ENCODE measurements at regions not wholly inside any gene's neighbourhood (a gene's known extent, or its start where the extent isn't known, plus 50 kb on each side); places are given as distances from the start of the nearest gene placed in this dataset.
"Not testable (repeated sequence)": the region's sequence is repeated elsewhere in the genome, so short reads cannot be mapped to it uniquely, and the experiment has no call there.

DNA sequence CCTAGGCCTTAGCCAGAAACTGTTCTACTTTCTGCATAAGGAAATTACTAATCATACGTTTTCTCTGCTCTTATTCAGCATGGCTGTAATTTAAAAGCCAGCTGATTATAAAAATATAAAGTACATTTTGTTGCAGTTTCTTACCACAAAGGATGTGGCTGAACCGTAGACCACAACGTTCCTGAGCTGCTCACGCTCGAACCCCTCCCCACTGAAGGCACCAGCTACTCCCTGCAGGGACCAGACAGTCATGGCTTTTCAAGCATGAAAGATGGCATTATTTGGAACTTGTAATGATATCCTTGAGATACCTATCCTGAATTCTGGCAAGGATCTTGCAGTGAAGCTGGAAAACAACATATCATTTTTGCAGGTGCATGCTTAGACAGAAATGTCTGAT lies 91.8 kb upstream of the DMRT1 start:
- DNase-seq = no peak

DNA sequence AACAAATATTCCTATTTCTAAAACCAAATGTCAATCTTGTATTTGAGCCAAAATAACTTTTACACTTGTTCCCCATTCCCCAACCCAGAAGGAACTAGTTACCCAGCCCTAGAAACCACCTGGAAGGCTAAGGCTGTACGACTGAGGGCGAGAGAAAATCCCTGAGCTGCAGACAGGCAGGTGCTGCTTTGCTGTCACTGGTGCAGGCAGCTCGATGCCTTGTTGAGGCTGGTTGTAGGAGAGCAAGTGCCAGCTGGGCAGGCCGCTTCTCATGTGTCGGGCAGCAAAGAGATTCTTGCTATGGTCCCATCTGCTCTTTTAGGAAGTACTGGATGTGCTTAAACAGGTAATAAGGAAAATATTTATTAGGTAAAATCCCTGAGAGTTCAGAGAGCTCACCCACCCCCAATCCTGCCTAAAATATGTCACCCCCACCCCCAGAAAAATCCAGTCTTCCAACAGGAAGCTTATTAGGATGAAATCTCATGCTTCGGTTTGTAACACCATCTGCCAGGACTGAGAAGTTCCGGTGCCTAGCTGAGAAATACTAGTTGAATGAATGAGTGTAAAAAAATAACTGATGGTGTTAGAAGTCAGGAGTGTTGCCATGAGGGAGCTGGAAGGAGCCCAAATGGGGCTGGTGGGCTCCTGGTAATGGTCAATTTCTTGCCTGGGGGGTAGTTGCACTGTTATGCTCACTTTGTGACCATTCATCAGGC lies 91.1 kb upstream of the DMRT1 start:
- no peak for DNase-seq

DNA sequence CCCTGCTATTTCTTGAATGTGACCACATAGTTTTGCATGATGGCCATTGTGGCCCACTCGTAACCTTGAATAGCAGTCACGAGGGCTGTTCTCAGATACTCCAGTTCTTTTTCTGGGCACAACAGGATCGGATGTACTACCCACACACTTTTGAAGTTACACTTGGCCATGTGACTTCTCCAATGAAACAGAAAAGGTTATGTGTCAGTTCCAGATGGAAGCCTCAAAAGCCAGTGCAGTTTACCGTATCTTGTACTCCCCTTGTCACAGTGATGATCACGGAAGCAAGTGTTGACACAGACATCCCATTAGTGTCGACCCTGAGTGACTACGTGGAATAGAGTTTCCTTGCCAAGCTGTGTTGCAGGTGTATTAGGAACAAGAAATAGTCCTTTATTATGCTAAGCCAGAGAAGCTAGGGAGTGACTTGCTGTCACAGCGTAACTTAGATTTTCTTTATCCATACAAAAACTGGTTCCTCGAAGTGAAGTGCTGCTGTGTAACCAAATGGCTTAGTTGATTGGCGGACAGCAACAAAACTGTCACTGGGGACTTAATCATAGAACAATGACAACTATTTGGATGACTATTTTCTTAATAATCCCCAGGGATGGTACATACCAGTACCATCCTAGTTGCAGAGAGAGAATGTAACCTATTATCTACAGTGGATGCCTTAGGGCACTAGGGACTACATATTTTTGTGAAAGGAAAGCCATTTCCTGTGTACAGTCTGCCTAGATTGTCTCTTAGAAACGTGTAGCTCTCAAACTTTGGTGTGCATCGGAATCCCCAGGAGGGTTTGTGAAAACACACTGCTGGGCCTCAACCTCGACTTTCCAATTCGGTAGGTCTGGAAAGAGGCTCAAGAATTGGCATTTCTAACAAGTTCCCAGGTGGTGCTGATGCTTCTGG lies 90.1 kb upstream of the DMRT1 start:
- DNase-seq = no peak

DNA sequence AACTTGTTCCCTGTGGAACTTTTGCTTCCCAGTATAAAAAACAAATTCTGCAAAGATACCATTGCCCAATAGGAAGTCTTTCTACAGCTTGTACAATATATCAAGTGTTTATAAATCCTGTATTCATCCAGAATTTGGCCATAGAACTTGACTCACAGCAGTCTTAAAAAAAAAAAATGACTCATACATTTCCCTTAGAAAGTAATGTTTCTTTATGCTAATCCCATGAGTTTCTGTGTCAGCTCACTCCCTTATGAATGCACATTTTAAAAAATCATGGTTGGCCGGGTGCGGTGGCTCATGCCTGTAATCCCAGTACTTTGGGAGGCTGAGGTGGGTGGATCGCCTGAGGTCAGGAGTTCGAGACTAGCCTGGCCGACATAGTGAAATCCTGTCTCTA lies 89.3 kb upstream of the DMRT1 start:
- no peak for DNase-seq

DNA sequence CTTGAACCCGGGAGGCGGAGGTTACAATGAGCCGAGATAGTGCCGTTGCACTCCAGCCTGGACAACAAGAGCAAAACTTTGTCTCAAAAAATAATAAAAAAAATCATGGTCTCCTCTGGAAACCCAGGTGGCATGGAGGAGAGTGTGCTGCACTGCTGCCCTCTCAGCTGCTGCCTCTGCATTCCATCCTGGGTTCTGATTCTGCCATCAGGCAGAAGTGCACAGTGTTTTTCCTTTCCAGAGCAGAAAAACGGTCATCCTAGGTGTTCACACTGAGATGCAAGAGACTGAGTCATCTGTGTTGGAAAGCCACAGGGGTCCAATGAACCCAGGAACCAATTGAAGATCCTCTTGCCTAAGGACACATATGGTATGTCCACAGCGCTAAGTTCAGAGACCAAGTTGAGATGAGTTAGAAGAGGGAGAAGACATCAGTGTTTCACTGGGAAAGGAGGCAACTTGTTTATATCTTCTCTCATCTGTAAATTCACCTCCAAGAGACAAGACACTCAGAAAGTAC lies 88.8 kb upstream of the DMRT1 start:
- DNase-seq = no peak

DNA sequence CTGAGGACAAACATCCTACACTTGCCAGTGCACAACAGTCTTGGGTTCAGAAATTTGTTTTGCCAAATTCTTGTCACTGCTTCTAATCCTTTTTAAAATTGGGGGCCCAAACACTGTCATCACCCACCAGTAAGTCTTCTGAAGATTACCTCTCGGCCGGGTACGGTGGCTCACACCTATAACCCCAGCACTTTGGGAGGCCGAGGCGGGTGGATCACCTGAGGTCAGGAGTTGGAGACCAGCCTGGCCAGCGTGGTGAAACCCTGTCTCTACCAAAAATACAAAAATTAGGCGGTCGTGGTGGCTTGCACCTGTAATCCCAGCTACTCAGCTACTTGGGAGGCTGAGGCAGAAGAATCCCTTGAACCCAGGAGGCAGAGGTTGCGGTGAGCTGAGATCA lies 87.8 kb upstream of the DMRT1 start:
- not testable (repeated sequence) for DNase-seq

DNA sequence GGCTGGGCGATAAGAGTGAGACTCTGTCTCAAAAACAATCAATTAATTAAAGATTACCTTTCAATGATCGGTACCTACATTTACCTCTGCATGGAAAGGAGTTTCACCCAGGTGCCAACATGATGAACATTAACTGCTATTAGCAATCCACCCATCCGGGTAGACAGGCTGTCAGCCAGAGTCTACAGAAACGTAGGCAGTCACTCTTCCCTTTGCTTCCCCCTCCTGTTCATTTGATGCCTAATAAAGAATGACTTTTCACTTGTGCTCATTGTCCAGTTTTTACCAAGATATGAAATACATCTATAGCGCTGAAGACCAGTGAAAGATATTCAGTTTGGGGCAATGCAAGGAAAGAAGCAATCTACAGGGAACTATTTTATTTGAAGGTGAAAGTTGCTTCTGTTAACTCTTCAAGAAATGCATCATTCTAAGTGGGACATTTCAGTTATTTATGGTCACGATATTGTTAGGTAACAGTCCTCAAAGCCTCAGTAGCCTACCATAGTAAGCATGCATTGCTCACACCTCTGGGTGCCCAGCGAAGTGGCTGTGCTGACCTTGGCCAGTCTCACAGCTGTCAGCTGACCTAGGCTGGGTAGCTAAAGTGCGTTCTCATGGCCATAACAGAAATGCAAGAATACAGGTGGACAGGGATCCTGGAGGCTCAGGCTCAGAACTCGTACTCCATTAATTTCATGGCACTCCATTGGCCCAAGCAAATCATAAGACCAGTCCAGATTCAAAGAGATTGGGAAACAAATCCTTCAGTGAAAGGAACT lies 87.2 kb upstream of the DMRT1 start:
- no peak for DNase-seq

DNA sequence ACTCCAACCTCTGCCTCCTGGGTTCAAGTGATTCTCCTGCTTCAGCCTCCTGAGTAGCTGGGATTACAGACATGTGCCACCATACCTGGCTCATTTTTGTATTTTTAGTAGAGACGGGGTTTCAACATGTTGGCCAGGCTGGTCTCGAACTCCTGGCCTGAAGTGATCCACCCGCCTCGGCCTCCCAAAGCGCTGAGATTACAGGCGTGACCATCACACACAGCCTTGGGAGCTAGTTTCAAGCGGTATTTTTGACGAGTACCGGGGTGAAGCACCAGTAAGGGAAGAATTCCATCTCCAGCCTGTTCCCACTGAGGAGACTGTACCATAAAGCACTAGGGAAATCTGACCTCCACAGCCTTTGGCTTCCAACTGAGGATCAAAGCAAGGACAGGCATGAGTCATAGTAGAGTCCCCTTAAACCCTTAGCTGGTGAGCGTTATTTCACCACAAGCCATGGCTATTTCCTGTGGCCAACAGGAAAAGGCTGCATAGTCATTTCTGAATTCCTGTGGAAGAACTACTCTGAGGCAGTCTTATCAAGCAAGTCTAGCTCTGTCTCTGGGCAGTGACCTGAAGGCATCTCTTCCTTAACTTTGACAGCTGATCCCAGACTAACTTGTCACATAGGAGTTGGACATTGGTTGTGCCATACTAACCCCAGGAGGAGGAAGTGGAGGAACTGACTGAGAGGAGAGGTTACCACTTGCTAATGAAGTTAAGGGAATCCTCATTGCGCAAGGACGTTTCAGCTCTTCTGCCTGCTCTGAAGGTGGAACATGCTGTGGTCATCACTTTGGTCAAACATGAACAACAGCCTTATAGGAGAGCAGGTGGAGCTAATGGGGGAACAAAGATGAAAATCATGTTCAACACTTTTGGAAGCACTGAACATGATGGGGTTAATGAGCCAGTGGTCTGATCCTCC lies 85.8 kb upstream of the DMRT1 start:
- DNase-seq = no peak

DNA sequence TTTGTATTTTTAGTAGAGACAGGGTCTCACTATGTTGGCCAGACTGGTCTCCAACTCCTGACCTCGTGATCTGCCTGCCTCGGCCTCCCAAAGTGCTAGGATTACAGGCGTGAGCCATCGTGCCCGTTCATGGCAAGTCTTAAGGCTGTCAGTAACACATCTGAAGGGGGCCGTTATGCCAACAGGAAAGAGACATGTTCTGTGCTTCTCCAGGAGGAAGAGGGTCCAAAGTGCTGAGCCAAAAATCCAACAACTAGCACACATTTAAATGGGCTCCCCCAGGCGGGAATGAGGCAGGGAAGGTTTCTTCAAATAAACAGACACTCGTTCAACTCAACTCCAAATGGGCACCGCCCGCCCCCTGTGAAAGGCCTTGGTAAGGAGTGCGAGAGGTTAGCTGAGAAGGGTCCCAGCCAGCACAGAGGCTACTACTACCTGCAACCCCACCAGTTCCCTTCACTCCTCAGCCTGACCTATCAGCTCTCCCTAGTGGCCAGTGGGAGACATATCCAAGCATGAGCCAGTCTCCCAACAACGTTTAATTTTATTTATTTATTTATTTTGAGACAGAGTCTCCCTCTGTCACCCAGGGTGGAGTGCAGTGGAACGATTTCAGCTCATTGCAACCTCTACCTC lies 84.1 kb upstream of the DMRT1 start:
- no peak for DNase-seq

DNA sequence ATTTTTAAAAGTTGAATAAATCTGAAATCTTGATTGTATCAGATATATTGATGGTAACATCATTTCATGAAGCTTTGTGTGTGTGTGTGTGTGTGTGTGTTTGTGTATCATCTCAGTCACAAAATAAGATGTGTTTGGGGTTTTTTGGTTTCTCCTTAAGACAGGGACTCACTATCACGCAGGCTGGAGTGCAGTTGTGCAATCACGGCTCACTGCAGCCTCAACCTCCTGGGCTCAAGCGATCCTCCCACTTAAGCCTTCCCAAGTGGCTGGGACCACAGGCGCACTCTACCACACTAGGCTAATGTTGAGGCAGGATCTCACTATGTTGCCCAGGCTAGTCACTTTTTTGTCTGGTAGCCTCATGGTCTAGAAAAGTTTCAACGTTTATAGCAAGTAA lies 83.4 kb upstream of the DMRT1 start:
- no peak for DNase-seq

DNA sequence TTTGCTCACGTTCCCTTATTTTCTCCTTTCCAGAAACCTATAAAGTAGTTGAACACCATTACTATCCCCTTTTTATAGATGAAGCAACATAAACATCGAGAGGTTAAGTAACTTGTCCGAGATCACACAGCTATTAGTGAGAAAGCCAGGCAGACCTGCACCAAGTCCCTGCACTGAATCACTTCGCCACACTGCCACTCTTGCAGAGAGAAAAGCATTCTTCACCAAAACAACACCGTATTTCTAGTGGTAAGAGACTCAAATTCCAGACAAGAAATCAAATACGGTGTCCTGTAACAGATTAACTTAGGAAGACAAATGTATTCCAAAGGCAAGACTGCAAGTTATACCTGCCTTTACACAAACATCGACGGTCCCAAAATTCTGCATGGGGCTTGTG lies 82.0 kb upstream of the DMRT1 start:
- no peak for DNase-seq

DNA sequence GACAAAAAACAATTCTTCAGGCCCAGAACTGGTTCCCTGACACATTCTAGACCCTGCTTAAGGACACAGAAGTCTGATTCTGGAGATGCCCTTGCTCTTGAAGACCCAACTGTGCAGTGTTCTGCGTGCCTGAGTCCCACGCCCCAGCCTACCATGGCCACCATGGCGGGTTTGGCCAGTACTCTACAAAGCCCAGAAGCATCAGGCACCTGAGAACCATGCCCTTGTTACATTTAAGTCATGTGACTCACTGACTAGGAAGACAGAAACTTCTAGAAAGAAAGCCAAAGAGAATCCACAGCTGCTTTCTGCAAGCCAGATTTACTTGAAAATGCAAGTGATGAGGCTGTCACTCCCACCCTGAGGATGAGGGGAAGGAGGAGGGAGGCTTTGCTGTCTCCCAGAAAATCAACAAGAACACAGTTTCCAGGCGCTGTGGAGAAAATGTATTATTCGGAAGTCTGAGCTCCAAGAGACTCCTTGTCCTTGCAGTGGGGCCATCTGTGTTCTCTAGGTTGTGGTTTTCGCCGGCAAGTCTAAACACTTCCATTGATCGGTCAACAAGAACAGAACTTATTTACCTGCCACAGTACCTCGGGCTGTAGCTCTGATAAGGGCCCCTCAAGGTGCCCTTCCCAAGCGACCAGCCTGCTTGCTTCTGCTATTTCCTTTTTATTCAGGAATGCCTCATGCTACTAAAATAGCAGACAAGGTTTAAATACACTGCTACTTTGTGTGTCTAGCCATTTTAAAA lies 81.3 kb upstream of the DMRT1 start:
- no peak for DNase-seq

DNA sequence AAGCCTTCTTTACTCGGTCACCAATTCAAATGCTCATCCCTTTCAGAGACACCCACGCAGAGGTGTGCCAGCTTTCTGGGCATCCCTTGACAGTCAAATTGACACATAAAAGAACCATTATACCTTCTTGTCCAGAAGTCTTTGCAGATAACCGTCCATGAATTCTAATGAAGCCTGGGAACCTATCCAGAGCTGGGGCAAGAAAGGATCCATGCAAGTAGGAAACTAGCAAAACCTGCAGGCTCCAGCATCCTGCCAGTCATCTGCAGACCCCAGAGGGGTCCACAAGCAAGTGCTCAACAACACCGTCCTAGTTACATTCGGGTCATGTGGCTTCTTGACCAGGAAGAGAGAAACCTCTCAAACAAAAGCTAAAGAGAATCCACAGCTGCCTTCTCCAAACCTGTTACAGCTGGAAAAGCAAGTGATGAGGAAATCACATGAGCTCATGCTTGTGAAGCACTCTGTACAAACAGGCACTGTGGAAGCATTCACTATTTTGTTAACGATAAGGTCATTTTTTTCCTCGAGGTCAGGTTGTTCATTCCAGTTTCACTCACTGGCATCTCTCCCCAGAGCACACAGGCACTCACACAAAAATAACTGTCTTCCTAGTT lies 80.2 kb upstream of the DMRT1 start:
- DNase-seq = no peak

DNA sequence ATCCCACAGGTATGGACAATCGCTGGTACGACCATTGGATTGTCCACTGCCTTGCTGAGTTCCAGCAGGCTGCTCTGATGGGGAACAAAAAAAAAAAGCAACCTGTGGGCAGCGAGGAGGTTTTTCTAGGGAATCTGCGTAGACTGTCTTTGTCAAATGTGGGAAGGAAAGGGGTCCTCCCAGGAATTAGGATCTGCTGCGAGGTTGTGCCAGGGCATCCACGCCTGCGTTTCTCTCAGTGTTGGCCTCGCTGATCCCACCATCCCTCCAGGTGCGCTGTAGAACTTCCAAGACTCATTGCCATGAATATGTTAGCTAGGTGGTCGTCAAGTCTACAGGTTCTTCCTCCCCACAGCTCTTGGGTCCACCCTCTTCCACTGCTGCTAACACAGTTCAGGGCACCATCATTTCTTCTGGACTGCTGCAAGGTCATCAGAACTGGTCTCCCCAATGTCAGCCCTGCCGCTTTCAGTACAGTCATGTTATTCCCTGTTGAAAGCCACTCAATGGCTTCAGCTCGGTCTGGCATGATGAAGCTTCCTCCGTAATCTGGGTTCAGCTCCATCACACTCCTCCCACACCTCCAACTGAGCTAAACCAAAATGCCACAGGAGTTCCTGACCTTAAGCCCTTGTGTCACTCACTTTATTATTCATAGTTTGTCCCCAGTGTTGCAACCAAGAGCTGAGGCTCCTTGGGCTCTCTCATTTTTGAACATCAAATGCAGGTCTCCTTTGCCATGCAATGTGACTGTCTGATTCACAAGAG lies 79.5 kb upstream of the DMRT1 start:
- no peak for DNase-seq

DNA sequence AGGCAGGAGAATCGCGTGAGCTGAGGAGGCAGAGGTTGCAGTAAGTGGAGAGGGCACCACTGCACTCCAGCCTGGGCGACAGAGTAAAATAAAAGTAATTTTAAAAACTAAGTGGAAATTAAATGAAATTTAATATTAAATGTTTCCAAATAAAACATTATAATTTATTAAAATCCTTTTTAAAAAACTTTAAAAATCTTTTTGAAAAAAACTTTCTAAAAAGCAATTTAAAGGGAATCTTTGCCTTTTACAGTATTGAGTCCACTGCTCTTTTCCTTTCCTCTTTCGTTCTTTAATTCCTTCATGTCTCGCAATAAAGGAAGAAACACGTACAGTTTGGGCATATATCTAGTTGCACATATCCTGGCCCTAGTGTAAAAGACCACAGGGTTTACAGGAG lies 77.8 kb upstream of the DMRT1 start:
- no peak for DNase-seq

DNA sequence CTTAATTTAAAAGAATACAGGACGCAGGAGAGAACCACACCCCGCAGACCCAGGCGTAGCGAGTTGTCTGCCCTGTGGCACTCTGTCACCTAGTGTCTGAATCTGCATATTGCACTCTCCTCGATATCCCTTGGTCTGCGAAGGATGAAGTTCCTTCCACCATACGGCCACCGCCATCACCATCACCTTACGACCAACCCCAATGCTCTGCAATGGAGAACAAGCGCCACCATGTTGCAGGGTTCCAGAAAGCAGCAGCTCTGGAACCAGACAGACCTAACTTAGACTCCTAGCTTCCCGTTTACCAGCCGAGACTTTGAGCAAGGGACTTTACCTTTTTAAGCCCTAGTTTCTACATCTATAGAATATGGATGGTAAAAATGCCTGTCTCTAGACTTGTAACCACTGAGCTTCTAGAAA lies 77.4 kb upstream of the DMRT1 start:
- DNase-seq = no peak

DNA sequence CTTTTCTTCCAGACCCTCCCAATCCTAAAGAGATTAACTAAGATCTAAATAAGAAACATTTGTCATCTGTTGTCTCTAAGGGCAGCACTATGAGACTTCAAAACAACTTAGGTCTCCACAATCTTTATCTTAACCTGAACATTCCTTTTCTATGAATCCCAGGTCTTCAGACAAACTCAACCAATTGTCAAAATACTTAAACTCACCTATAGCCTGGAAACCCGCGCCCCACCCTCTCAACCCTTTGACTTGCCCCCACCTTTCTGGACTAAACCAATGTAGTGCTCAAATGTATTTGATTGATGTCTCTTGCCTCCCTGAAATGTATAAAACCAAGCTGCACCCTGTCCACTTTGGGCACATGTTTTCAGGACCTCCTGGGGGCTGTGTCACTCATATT lies 76.5 kb upstream of the DMRT1 start:
- no peak for DNase-seq

DNA sequence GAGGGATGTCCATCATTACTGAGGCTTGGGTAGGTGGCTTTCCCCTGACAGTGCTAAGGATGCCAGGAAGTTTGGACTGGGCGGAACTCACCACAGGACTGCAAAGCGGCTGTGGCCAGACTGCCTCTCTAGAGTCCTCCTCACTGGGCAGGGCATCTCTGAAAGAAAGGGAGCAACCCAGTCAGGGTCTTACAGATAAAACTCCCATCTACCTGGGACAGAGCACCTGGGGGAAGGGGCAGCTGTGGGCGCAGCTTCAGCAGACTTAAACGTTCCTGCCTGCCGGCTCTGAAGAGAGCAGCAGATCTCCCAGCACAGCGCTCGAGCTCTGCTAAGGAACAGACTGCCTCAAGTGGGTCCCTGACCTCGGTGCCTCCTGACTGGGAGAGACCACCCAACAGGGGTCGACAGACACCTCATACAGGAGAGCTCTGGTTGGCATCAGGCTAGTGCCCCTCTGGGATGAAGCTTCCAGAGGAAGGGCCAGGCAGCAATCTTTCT lies 74.4 kb upstream of the DMRT1 start:
- DNase-seq = not testable (repeated sequence)

DNA sequence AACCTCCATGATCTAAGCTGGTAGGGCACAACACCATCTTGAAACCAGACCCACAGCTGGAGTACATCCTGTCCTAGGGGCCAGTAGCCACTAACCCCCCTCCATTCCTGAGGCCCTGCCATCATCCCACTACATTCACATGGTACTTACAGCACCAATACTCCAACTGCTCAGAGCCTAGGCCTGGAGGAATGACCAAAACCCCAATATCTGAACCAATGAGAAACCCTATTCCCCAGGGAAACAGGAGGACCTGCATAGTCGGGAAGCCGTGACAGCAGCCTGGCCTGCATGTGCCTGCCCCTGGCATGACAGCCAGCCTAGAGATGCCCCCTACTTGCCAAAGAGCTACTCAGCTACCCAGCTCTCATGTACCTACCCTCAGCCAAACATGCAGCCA lies 65.4 kb upstream of the DMRT1 start:
- DNase-seq = no peak

All from activated CD8-positive, alpha-beta memory T cell treated with anti-CD3 and anti-CD28 coated beads, Interleukin-2, amount 50 U/mL, for 4 hours (primary cell).